ENCODE measurements at regions not wholly inside any gene's neighbourhood (a gene's known extent, or its start where the extent isn't known, plus 50 kb on each side); places are given as distances from the start of the nearest gene placed in this dataset.

- no peak overlapping the region for H3K4me2 ChIP-seq
- no peak for TF ChIP-seq Cebpa-rat (IDR thresholded peaks at IDR 0.05)
- no peak overlapping the region for H3K27ac ChIP-seq
- H3K27me3 ChIP-seq: no peaks in the 10 kb centered on the region
- H3K9ac ChIP-seq: no peak overlapping the region
- no peaks in the 10 kb centered on the region for H3K9me3 ChIP-seq
- 0 out of 2 replicates have a peak, but pooled peaks cover 5% of the 10 kb centered on the region for H3K4me1 ChIP-seq
- H3K36me3 ChIP-seq: peaks cover 45% of the 10 kb centered on the region
- H4K20me1 ChIP-seq: peaks cover 49% of the 10 kb centered on the region
- H3K4me3 ChIP-seq: no peak overlapping the region
These were observed 87.1 kb upstream of the CLMN start for GRCh38 chr14:95406756-95407277.

GRCh38 chr14:95404583-95404982, 84.9 kb upstream of the CLMN start:
- TF ChIP-seq Cebpa-rat (IDR thresholded peaks at IDR 0.05): no peak
- Histone ChIP-seq H3K4me2 (no peak overlapping the region), H3K4me1 (0 out of 2 replicates have a peak, but pooled peaks cover 5% of the 10 kb centered on the region), H4K20me1 (peaks cover 27% of the 10 kb centered on the region), H3K27me3 (no peaks in the 10 kb centered on the region), H3K27ac (no peak overlapping the region), H3K9me3 (no peaks in the 10 kb centered on the region), H3K4me3 (no peak overlapping the region), H3K9ac (no peak overlapping the region), H3K36me3 (peaks cover 23% of the 10 kb centered on the region)

- no peaks in the 10 kb centered on the region for H3K9me3 ChIP-seq
- H3K9ac ChIP-seq: no peak overlapping the region
- no peak for TF ChIP-seq Cebpa-rat (IDR thresholded peaks at IDR 0.05)
- no peak overlapping the region for H3K27ac ChIP-seq
- H3K27me3 ChIP-seq: no peaks in the 10 kb centered on the region
- no peak overlapping the region for H3K4me3 ChIP-seq
- 0 out of 2 replicates have a peak, but pooled peaks cover 5% of the 10 kb centered on the region for H3K4me1 ChIP-seq
- peaks cover 8% of the 10 kb centered on the region for H4K20me1 ChIP-seq
- H3K4me2 ChIP-seq: no peak overlapping the region
- H3K36me3 ChIP-seq: peaks cover 4% of the 10 kb centered on the region; the same call in 1 of the 2 replicates
These were observed 82.9 kb upstream of the CLMN start for GRCh38 chr14:95402578-95402977.

- H3K27ac ChIP-seq: no peak overlapping the region
These were observed 82.5 kb upstream of the CLMN start for GRCh38 chr14:95402176-95402575.

GRCh38 chr14:95398630-95399547, 79.2 kb upstream of the CLMN start:
- no peaks in the 10 kb centered on the region for H3K36me3 ChIP-seq
- no peak overlapping the region for H3K4me2 ChIP-seq
- TF ChIP-seq Cebpa-rat (IDR thresholded peaks at IDR 0.05): no peak
- no peaks in the 10 kb centered on the region for H3K27me3 ChIP-seq
- H3K27ac ChIP-seq: no peak overlapping the region
- H3K4me1 ChIP-seq: peaks cover 22% of the 10 kb centered on the region
- H3K4me3 ChIP-seq: no peak overlapping the region
- no peaks in the 10 kb centered on the region for H3K9me3 ChIP-seq
- no peaks in the 10 kb centered on the region for H4K20me1 ChIP-seq
- H3K9ac ChIP-seq: no peak overlapping the region

More at GRCh38 chr14:95402176-95402575, 82.5 kb upstream of the CLMN start:
- peaks cover 7% of the 10 kb centered on the region for H3K4me1 ChIP-seq
- no peaks in the 10 kb centered on the region for H3K9me3 ChIP-seq
- H3K36me3 ChIP-seq: no peaks in the 10 kb centered on the region
- TF ChIP-seq Cebpa-rat (IDR thresholded peaks at IDR 0.05): no peak
- no peak overlapping the region for H3K4me3 ChIP-seq
- H3K4me2 ChIP-seq: no peak overlapping the region
- no peaks in the 10 kb centered on the region for H3K27me3 ChIP-seq
- no peak overlapping the region for H3K9ac ChIP-seq
- H4K20me1 ChIP-seq: peaks cover 4% of the 10 kb centered on the region

GRCh38 chr14:95397325-95397724, 77.6 kb upstream of the CLMN start:
- Histone ChIP-seq H3K4me3 (no peak overlapping the region), H3K27ac (no peak overlapping the region), H3K4me2 (no peak overlapping the region), H3K27me3 (no peaks in the 10 kb centered on the region), H3K9ac (no peak overlapping the region), H4K20me1 (no peaks in the 10 kb centered on the region), H3K9me3 (no peaks in the 10 kb centered on the region), H3K36me3 (no peaks in the 10 kb centered on the region), H3K4me1 (peaks cover 22% of the 10 kb centered on the region)
- TF ChIP-seq Cebpa-rat (IDR thresholded peaks at IDR 0.05): no peak

GRCh38 chr14:95396221-95396620, 76.5 kb upstream of the CLMN start:
- TF ChIP-seq Cebpa-rat (IDR thresholded peaks at IDR 0.05): no peak
- H3K27me3 ChIP-seq: no peaks in the 10 kb centered on the region
- H3K9ac ChIP-seq: no peak overlapping the region
- H3K4me3 ChIP-seq: no peak overlapping the region
- H3K9me3 ChIP-seq: no peaks in the 10 kb centered on the region
- H3K4me2 ChIP-seq: peak overlapping the region; percentile 68
- 0 out of 2 replicates have a peak overlapping the region, but pooled peaks have one; percentile 5 for H3K27ac ChIP-seq
- H4K20me1 ChIP-seq: no peaks in the 10 kb centered on the region
- no peaks in the 10 kb centered on the region for H3K36me3 ChIP-seq
- peaks cover 22% of the 10 kb centered on the region for H3K4me1 ChIP-seq

GRCh38 chr14:95395098-95395737, 75.5 kb upstream of the CLMN start:
- TF ChIP-seq Cebpa-rat (IDR thresholded peaks at IDR 0.05): no peak
- Histone ChIP-seq H3K27me3 (no peaks in the 10 kb centered on the region), H3K9me3 (no peaks in the 10 kb centered on the region), H3K9ac (no peak overlapping the region), H4K20me1 (no peaks in the 10 kb centered on the region), H3K36me3 (no peaks in the 10 kb centered on the region), H3K4me3 (no peak overlapping the region), H3K4me2 (peak overlapping the region; percentile 68; the same call in 1 of the 2 replicates), H3K27ac (no peak overlapping the region), H3K4me1 (peaks cover 22% of the 10 kb centered on the region)

GRCh38 chr14:95394297-95395097, 74.8 kb upstream of the CLMN start:
- no peaks in the 10 kb centered on the region for H4K20me1 ChIP-seq
- peaks cover 22% of the 10 kb centered on the region for H3K4me1 ChIP-seq
- H3K4me2 ChIP-seq: no peak overlapping the region
- no peak for TF ChIP-seq Cebpa-rat (IDR thresholded peaks at IDR 0.05)
- no peak overlapping the region for H3K4me3 ChIP-seq
- no peaks in the 10 kb centered on the region for H3K9me3 ChIP-seq
- no peak overlapping the region for H3K27ac ChIP-seq
- no peaks in the 10 kb centered on the region for H3K36me3 ChIP-seq
- H3K27me3 ChIP-seq: no peaks in the 10 kb centered on the region
- no peak overlapping the region for H3K9ac ChIP-seq

All from BLaER1 (cell line).